DMS 273 (cell line): ENCODE measurements at regions not wholly inside any gene's neighbourhood (a gene's known extent, or its start where the extent isn't known, plus 50 kb on each side); places are given as distances from the start of the nearest gene placed in this dataset.
A peak's percentile ranks its signal among the peaks of the same experiment; 100 is the strongest.
"Not testable (repeated sequence)": the region's sequence is repeated elsewhere in the genome, so short reads cannot be mapped to it uniquely, and the experiment has no call there.

Source experiments
- DNase-seq: peaks from one replicate; lab custom pipeline; 2025; ENCODE audit not compliant: unreplicated experiment; lab: John Stamatoyannopoulos, UW

- DNase-seq: peak; percentile 68
These were observed 165.1 kb downstream of the TMEM121 start for GRCh38 chr14:105691321-105692109.

GRCh38 chr14:105692110-105692685 lies 165.8 kb downstream of the TMEM121 start:
- DNase-seq: peak; percentile 42

GRCh38 chr14:105694961-105695360 lies 168.6 kb downstream of the TMEM121 start:
- no peak for DNase-seq

- not testable (repeated sequence) for DNase-seq
These were observed 170.0 kb downstream of the TMEM121 start for GRCh38 chr14:105696388-105696787.

GRCh38 chr14:105697414-105697813 lies 171.0 kb downstream of the TMEM121 start:
- DNase-seq: not testable (repeated sequence)

- not testable (repeated sequence) for DNase-seq
These were observed 171.6 kb downstream of the TMEM121 start for GRCh38 chr14:105697955-105698354.

GRCh38 chr14:105698940-105699556 lies 172.7 kb downstream of the TMEM121 start:
- DNase-seq: not testable (repeated sequence)

GRCh38 chr14:105699706-105700105 lies 173.3 kb downstream of the TMEM121 start:
- DNase-seq: not testable (repeated sequence)

- DNase-seq: not testable (repeated sequence)
These were observed 173.8 kb downstream of the TMEM121 start for GRCh38 chr14:105700146-105700545.

- DNase-seq: no peak
These were observed 174.4 kb downstream of the TMEM121 start for GRCh38 chr14:105700622-105701288.

- no peak for DNase-seq
These were observed 175.3 kb downstream of the TMEM121 start for GRCh38 chr14:105701456-105702274.

GRCh38 chr14:105702275-105702817 lies 176.0 kb downstream of the TMEM121 start:
- DNase-seq: no peak

- not testable (repeated sequence) for DNase-seq
These were observed 176.8 kb downstream of the TMEM121 start for GRCh38 chr14:105703044-105703665.

GRCh38 chr14:105704091-105704490 lies 177.7 kb downstream of the TMEM121 start:
- DNase-seq: not testable (repeated sequence)

- DNase-seq: not testable (repeated sequence)
These were observed 178.1 kb downstream of the TMEM121 start for GRCh38 chr14:105704492-105704891.

- DNase-seq: not testable (repeated sequence)
These were observed 179.1 kb downstream of the TMEM121 start for GRCh38 chr14:105705512-105705861.

GRCh38 chr14:105705862-105706700 lies 179.7 kb downstream of the TMEM121 start:
- DNase-seq: not testable (repeated sequence)

GRCh38 chr14:105706701-105707019 lies 180.3 kb downstream of the TMEM121 start:
- not testable (repeated sequence) for DNase-seq

- DNase-seq: not testable (repeated sequence)
These were observed 180.7 kb downstream of the TMEM121 start for GRCh38 chr14:105707099-105707498.
